HG02852 (cell line): ENCODE measurements at regions not wholly inside any gene's neighbourhood (a gene's known extent, or its start where the extent isn't known, plus 50 kb on each side); places are given as distances from the start of the nearest gene placed in this dataset.
"Not testable (repeated sequence)": the region's sequence is repeated elsewhere in the genome, so short reads cannot be mapped to it uniquely, and the experiment has no call there.

Experiments used
- ATAC-seq: cut with Tn5 transposase; IDR thresholded peaks from one replicate; pipeline ENCODE4 v1.9.1; 2021; ENCODE audit warnings: mild to moderate bottlenecking, moderate library complexity; ENCODE audit not compliant: unreplicated experiment

DNA sequence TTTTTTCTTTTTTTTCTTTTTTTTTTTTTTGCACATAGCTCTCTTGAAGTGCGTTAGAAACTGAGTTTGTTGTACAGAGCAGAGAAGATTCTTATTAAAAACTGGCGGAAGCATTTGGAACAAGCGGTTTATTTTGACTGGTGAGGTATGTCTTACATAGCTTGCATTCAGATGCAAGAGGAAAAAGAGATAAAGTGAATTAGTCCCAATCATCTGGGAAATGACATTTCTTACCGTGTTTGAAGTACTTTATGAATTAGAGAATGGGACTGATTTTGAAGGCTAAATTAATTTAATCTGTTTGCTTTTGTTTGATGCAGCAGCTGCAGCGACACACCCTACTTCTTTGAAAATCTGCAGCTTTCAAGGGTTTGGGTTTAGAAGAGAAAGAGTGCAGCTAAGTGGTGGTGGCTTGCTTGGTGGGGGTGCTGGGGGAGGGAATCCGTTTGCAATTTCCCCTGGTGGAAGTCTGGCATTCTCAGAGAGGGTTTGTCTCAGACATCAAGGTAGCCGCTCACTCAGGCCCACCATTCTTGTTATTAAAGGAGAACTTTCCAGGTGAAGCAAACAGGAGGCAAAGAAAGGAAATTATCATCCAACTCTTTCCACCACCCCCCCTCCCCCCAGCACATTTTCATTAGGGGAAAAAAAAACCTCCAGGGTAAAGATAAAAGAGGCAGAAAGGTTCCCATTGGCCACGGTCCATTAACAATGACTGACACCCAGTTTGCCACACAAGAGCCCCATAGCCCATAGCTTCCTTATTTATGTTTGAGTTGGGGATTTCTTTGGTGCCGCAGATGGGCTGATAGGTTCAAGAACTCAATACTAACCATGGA, 231.7 kb downstream of the SKIDA1 start:
- no peak for ATAC-seq

DNA sequence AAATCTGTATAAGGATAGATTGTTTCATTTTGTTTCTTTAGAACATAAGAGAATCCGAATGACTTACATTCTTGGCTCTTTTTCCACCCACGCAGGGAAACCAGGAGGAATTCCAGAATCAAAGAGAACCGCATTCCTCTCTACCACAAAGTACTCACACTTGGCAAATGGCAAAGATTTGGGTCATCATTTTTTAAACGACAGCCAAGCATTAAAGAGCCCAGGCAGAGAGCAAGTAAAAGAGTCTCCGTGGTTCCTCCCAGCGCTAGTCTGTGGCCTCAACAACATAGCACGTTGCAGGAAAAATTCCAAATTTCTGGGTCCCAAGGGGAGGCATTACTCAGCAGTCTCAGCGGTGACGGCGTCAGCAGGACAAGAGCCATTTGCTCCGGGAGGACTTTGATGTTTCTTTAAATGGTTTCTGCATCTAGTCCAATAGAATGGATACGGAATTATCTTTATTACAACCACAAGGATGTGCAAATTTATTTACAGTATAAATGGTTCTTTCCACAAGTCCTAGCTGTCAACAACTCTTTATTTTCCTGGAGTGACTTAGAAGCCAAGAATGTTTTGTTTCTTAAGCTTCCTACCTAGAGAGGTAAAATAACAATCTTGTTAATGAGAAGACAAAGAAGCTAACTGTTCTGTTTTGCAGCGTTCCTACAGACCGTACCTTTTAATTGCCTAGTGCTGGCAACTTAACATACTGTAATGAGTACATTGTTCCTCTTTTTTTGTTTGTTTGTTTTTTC, 232.5 kb downstream of the SKIDA1 start:
- no peak for ATAC-seq

DNA sequence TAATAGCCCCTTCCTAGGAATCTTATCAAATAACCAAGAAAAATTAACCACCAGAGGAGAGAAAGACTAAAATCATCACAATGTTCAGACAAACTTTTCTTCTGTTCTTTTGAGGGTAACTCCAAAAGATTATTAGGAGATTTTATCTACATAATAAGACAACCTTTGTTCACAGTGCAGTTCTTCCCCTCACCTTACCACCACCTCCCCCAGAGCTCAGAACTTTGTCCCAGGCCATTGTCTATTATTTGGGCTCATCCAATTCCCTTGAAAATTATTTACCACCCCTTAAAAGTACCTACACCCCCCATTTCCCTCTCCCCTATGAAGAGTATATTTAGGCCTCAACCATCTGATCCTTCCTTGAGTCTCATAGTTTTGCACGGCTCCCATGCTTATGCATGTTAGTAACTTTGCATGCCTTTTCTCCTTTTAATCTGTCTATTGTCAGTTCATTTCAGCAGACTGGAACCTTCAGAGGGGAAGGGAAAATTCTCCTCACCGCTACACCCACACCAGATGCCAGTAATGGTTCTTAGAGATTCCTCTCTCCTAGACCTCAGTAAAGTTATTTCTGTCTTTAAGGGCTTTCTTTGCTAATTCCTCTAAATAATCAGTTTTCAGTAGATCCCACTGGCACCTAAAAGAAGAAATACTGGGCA, 234.9 kb downstream of the SKIDA1 start:
- ATAC-seq: no peak

DNA sequence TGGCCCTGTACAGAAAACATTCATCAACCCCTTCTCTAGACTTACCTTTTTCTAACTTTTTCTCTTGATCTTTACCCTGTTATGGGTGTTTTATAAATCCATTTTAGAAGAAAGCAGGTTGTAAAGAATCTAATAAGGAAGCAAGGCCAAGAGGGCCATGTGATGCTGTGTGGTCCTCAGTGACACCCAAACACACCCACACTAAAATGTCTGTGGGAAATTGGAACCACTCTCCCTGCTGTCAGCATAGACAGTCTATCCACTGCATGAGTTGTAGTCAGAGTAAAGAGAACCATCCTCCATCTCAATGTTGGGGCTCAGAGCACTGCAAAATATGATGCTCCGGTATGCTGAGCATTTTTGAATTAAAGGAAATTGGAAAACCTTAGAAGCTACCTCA, 235.5 kb downstream of the SKIDA1 start:
- no peak for ATAC-seq

DNA sequence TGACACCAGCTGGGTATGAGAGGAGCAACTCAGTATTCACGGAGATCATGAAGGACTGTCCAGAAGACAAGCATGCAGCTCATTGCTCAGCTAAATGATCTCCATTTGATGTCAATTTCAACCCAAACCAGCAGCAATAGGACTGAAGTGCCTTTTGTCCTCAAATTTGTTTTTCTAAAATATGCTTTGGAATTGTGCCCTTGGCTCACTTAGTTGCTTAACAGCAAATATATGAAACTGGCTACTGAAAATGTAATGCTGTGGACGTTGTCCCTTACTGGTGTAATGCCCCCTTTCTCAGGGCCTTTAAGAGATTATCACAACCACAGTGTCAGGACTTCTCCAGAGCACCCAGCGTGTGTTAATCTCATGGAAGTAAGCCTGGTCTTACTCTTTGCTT, 236.2 kb downstream of the SKIDA1 start:
- ATAC-seq: no peak

DNA sequence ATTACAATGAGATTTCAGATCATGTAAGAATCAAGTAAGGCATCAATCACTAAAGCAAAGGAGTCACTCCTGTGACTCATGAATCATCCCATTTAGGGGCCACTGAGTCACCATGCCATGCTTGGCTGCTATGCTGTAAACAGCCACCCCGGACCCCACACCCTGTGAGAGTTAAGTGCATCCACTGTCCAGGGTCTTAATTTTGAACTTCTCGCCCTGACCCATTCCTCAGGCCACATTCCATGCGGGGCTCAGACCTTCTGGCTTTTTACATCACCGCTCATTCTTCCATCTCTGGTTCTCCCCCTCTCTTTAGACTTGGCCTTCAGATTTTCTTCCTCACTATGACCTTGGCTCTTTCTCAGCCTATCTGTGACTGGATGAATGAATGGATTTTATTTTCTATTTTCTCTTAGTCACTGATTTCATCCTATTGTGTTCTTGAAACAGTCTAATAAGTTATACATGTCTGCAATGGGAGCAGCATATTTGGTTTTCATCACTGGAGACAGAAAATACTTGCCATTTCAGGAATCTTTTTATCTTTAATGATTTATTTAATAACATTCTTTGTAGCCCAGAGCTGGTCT, 239.6 kb downstream of the SKIDA1 start:
- no peak for ATAC-seq

DNA sequence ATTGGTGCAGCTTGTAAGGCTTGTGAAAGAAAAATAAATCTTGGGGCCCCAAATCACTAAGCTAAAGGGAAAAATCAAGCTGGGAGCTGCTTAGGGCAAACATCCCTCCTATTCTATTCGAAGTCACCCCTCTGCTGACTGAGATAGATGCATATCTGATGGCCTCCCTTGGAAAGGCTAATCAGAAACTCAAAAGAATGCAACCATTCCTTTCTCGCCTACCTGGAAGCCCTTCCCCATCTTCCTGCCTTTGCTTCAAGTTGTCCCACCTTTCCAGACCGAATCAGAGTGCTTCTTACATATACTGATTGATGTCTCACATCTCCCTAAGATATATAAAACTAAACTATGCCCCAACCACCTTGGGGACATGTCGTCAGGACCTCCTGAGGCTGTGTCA, 240.3 kb downstream of the SKIDA1 start:
- no peak for ATAC-seq

DNA sequence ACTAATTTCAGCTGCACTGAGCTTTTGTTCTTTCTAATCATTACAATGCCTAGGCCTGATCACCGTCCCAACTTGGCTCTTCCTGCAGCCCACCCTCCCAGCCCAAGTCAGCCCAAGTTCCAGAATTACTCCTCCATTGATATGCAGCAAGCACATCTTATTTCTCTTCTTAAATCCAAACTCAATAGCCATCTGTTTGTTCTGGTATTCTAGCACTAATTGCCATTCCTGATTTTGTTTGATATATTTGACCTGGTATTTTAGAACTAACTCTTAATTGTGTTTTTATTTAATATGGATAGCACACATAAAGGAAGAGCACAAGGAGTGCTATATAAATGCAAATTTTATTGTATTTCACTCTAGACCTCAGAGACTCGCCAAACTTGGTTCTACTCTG, 241.2 kb downstream of the SKIDA1 start:
- ATAC-seq: no peak

DNA sequence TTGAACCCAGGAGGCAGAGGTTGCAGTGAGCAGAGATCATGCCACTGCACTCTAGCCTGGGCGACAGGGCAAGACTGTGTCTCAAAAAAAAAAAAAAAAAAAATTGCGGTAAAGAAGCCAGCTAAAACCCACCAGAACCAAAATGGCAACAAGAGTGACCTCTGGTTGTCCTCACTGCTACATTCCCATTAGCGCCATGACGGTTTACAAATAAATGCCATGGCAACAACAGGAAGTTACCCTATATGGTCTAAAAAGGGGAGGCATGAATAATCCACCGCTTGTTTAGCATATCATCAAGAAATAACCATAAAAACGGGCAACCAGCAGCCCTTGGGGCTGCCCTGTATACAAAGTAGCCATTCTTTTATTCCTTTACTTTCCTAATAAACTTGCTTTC, 242.4 kb downstream of the SKIDA1 start:
- ATAC-seq: not testable (repeated sequence)

DNA sequence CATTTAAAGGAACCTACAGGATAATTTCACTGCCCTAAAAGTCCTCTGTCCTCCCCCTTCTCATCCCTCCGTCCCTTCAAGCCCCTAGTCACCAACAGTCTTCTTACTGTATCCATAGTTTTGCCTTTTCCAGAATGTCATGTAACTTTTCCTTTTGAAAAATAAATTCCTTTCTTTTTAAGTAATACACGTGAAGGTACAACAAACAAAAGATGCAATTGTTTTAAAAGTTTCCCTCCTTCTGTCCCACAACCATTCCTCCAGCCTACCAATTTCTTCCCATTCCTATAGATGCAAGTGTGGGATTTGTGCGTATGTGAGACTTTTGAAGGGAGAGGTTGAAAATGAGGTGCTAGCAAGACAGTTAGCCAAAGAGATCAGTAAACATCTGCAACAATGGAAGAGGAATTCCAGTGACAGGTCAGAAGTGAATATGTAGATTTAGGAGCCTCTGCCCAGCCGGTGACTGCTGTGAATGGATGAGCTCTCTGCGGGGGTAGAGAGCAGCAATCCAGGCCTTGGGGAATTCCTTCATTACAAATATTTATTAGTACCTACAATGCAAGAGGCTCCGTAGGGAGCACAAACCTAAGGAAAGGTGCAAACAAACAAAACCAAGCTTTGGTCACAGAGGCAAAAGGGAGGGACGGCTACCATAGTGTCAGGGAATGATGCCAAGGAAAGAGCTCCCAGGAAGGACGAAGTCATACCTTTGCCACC, 243.6 kb downstream of the SKIDA1 start:
- no peak for ATAC-seq

DNA sequence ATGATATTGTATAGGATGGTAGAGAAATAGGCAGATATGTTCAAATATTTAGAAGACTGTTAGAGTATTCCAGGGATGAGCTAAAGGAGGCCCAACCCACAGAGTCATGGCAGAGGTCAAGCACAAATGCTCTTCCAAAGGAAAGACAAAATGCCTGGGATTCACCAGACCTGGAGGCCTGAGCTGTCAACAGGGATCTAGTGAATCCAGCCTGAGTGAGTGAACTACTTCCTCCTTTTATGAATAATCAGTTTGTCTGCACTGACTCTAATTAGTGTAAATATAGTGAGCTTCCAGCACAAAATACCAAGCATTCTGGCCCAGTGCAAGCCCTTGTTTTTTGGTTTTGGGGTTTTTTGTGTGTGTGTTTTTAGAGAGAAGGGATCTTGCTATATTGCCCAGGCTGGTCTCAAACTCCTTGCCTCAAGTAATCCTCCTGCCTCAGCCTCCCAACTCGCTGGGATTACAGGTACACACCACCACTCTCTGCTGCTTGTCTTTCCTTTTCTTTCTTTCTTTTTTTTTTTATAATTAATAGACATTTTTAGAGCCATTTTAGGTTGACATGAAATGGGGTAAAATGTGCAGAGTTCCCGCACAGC, 244.4 kb downstream of the SKIDA1 start:
- no peak for ATAC-seq

DNA sequence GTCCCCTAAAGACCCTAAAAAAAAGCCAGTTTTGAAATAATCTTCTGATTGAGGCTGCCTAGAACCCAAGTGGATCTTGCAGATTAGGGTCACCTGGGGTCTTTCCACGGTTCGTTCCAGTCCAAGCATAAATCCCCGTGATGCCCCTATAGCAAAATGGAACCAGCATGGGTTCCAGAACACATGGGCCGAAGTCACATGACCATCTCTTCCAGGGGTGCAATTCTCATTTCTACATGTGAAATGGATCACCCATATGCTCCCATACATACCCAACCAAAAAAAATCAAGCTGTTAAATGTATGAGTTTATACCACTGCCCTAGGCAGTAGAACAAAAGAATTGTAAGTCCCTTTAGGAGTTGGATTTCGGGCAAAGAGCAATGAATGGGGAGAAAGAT, 245.4 kb downstream of the SKIDA1 start:
- ATAC-seq: no peak

DNA sequence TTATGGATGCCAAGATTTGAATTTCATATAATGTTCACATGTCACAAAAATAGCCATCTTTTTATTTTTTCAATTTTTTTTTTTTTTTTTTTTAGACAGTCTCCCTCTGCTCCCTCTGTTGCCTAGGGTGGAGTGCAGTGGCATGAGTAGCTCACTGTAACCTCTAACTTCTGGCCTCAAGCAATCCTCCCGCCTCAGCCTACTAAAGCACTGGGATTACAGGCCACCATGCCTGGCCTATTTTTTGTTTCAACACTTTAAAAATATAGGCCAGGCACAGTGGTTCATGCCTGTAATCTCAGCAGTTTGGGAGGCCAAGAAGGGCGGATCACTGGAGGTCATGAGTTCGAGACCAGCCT, 246.3 kb downstream of the SKIDA1 start:
- no peak for ATAC-seq

DNA sequence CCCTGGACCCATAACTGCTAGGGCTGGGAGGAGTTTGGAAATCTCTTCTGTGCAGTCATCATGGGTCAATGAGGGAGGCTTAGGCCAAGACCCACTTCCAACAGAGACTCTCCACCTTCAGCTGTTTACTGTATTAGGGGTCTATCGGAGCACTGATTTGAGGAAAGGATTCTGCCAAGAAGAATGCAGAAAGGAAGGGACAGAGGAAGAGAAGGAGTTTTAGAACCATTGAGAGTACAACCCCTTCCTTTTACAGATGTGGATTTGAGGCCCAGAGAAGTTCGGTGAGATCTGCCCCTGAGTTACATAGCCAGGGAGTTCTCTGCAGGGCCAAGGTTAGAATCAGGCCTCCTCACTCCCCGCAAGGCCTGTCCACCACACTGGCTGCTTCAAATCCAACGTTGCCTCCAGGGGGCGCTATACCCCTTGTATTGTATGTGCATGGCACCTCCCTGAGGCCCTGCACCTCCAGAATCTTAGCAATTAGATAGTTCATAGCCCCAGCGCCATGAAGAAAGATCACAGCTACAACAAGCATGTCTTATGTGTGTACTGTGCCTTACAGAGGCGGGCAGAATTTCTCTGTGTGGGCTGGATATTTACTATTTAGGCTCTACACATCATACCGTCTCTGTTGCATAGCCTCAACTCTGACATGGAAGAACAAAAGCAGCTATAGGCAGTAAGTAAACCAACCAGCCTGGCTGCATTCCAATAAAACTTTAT, 246.8 kb downstream of the SKIDA1 start:
- peak; percentile 94 for ATAC-seq

DNA sequence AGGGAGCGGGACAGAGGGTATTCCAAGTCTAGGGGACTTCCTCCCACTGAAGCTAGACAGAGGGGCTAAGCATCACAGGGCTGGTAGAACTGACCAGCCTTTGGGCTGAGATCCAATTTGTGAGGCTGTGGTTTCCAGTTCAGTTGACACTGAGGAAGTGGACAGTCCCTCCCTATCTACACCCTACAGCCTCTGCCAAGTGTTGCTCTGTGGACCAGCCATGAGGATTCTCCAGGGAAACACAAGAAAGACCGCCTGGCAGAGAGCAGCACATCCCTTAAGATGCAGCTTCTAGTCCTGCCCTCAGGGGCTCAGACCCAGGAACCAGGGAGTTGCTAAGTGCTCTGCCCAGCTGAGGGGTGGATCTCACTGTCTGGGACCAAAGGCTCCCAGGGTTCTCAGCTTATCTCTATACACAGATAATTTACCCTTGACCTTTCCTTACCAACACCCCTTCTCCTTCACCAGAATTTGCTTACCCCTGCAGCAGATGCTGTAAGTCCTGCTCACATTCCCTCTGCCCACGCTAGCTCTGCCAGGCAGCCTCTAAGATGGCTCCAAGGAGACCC, 252.0 kb downstream of the SKIDA1 start:
- no peak for ATAC-seq

DNA sequence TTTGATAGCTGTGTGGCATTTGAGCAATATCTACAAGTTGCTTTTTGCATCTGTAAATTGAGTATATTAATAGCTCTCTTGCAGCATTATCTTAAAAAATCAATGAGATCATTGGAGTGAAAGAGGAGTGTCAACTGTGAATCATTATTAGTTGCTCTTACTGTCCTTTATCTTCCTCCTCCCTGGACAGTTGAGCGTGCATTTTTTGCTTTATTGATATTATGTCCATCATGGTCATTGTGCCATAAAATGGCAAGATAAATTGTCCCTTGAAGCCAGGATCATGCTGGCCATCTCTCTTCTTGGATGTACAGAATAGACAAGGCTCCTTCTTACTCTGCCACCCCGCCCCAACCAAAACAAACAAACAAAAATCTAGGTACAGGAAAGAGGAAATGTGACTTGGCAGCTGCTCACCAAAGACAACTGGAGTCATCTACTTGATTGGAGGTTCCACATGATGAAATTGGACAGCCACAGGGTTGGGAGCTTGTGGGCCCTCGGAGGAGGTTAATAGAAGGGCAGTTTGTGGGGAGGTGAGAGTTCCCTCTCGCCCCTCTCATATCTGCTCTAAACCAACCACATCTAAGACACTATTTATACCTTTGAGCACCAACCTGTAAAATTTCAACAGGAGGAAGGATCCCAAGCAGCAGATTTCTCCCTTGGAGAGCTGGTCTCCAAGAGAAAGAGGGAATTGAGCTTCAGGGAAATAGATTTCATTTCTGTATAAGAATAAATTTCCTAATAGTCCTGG, 252.7 kb downstream of the SKIDA1 start:
- ATAC-seq: no peak

DNA sequence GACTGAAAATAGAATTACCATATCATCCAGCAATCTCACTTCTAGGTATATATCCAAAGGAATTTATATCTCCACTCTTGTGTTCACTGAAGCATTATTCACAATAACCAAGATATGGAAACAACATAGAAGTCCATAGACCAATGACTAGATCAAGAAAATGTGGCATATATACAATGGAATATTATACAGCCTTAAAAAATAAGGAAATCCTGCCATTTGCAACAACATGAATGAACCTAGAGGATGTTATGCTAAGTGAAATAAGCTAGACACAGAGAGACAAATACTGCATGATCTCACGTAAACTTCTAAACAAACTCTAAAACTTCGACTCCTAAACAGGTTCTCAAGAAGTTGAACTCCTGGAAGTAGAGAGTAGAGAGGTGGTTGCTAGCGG, 254.5 kb downstream of the SKIDA1 start:
- no peak for ATAC-seq

DNA sequence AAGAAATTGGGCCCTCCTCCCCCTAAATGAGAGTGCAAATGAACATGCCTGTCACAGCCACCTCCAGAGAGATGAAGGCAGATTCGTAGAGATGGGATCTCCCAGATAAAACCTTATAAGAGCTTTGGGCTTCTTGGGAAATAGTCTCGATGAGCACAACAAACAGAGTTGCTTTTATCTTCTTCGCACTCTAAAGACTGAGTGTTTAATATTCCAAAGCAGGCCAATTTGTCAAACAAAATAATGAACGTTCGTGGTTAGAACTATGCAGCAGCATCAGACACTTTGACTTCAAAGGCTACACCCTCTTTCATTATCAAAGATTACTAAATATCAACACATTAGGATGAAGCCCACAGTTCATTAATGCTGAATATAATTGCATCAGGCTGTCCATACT, 256.2 kb downstream of the SKIDA1 start:
- no peak for ATAC-seq

DNA sequence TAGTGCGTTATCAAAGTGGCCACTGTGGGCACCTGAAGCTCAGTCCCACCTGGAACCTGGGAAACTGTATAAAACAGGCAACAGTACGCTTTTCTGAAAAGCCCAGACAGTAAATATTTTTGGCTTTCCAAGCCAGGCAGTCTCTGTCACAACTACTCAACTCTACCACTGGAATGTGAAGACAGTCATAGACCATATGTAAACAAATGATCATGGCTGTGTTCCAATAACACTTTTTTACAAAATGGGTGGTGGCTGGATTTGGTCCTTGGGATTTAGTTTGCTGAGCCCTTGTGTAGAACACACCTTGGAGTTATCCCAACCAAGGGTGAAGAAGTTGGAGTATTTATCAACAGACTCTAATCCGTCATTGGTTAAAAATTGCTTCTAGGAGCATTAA, 259.9 kb downstream of the SKIDA1 start:
- no peak for ATAC-seq
